GM18858 (cell line): ENCODE measurements at regions not wholly inside any gene's neighbourhood (a gene's known extent, or its start where the extent isn't known, plus 50 kb on each side); places are given as distances from the start of the nearest gene placed in this dataset.
"Not testable (repeated sequence)": the region's sequence is repeated elsewhere in the genome, so short reads cannot be mapped to it uniquely, and the experiment has no call there.

ENCODE experiments used
- ATAC-seq: cut with Tn5 transposase; IDR thresholded peaks from one replicate; pipeline ENCODE4 v1.9.1; 2021; ENCODE audit not compliant: unreplicated experiment

DNA sequence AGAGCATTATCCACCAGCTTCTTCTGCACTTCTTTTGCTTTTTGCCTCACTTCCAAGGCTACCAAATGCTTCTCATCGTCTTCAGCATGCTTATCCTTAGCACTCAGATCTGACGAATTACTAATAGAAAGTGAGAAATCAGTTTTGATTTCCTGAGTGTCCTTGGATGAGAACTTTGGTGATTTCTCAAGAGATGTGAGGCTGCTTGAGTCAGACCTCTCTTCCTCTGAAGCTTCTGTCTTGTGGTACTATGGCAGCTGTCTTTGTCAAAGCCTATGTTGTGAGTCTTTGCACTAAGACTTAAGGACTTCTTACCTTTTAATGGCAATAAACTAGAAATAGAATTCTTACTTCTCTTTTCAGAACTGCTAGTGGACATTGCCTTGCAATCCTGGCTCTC is 169.9 kb downstream of the CPE start:
- no peak for ATAC-seq

DNA sequence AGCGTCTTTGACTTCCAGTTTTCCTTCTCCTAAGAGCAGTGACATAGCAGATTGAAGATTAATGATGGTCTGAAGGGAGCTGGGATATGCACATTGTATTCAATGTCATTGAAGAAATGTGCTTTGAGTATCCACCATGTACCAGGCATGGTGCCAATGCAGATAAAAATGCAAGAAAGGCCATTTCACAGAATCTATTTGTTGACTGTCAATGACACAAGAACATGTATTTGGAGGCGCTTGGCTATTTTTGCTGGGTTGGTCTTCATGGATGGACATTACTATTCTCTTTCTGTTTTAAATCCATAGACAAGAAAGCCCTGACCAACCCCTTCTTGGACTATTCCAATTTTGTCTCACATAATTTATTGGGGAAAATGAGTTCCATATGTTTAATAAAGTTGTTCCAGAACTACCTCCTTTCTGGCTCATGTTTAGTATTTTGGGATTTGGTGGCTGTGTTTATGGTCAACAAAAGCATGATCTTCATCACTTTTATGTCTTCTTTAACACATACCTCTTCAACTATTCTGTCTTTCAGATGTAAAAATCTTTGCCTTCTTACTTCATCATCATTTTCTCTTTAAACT is 174.5 kb downstream of the CPE start:
- ATAC-seq: no peak

GRCh38 chr4:165555302-165555701 is 176.5 kb downstream of the CPE start:
- no peak for ATAC-seq

GRCh38 chr4:165556383-165556782 is 177.6 kb downstream of the CPE start:
- ATAC-seq: no peak

DNA sequence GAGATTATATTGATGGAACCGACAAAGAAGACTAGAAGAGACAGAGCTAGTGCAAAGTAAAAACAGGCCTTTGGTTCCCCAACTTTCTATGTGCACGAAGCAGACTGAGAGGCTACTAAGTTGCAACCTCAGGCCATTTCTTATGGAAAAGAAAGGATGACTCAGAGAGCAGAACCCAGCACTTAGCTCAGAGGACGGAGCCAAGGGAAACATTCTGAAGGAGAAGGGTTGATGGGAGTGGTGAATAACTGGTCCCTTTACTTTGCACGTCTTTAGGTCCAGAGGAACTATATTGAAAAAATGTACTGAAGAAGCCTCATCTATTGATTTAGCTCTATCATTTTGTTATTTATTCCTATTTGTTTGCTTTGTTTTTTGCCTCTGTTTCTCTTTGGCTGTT is 182.1 kb downstream of the CPE start:
- ATAC-seq: no peak

GRCh38 chr4:165563851-165564250 is 185.0 kb downstream of the CPE start:
- no peak for ATAC-seq

DNA sequence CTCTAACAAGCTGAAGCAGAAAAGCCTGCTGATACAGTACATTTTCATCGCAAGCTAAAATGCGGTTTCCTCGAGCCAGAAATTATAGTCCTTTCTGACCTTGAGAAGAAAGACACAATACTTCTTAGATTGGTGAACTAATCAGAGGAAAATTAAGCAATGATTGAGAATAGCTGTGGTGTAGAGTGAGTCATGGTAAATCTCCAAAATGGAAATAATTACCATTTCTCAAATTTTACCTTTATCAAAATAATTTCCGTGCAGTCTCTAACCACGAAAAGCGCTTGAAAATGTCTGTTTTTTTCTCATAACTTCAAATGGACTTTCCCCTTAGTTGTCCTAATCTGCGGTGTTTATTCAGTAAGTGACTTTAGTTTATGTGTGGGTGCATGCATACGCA is 190.2 kb downstream of the CPE start:
- ATAC-seq: no peak

DNA sequence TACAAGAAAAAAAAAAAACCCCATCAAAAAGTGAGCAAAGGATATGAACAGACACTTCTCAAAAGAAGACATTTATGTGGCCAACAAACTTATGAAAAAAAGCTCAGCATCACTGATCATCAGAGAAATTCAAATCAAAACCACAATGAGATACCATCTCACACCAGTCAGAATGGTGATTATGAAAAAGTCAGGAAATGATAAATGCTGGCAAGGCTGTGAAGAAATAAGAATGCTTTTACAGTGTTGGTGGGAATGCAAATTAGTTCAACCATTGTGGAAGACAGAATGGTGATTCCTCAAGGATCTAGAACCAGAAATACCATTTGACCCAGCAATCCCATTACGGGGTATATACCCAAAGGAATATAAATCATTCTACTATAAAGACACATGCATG is 192.7 kb downstream of the CPE start:
- not testable (repeated sequence) for ATAC-seq

- no peak for ATAC-seq
These were observed 201.6 kb downstream of the CPE start for GRCh38 chr4:165580351-165580905.

DNA sequence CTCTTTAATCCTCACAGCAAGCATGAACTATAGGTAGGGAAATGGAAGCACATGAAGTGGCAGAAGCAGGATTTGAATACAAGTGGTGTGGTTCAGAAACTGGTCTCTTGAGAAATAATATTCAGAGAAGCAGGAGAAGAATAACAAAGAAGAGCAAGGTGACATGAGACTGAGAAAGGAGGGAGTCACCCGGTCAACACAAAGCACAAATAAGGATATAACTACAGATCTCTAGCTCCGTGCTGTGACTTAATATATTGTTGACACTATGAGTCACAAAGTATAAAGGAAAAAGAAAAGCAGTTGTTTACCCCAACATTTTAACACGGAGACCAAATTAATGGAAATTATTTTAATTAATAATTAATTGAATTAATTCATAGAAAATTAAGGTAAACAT is 204.5 kb downstream of the CPE start:
- no peak for ATAC-seq

DNA sequence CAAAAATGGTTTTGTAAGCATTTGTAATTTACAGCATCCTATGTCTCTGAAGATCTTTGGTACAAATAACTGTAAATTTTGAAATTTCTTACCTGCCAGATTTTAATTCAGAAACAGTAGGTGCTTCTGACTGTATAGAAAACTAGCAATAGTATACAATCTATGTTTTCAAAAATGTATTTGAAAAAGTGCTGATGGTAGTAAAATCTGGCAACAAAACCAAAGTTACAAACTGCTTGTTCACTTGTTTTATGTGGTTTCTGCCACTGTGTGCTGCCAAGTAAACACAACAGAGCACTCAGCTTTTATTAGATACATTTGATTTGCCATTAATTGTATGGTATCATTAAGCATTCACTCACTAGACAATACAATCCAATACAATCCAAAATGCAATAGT is 206.1 kb downstream of the CPE start:
- no peak for ATAC-seq

DNA sequence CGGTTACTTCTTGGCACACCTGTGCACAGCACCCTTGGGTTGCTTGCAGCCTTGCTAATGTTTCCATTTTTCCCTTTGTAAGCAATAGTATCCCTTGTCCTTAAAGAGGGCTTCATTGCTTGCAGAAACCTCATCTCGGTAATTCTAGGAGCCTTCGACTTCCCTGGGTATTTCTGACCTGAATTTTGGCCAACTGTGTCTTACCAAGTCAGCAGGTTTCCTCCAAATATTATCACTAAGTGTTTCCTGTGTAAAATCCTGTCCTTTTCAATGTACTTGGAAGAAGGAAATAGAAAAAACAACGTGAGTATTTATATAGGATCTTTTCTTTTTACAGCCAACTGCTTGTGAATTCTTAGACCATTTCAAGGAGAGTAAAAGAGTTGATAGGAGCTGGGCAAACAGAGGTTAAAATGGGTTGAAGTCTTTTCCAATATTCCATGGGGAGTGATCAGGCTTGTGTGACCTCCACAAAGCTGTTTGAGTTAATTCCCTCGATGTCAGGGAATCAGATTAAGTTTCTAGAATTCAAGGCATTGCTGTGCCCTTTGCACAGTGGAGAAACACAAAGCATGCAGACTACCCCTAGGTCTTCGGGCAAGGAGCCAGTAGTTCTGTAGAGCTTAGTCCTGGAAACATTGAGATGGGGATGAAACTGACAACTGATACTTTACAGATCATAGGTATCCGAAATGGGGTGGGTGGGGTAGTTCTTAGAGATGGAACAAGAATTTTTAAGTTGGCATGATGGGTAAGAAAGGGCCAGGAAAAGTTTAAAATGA is 209.9 kb downstream of the CPE start:
- ATAC-seq: no peak

GRCh38 chr4:165592386-165592785 is 213.6 kb downstream of the CPE start:
- ATAC-seq: no peak

GRCh38 chr4:165597581-165598480 is 219.0 kb downstream of the CPE start:
- no peak for ATAC-seq

GRCh38 chr4:165600959-165601683 is 222.3 kb downstream of the CPE start:
- ATAC-seq: no peak

GRCh38 chr4:165602621-165603020 is 223.8 kb downstream of the CPE start:
- ATAC-seq: no peak

GRCh38 chr4:165604181-165604580 is 225.4 kb downstream of the CPE start:
- ATAC-seq: no peak

GRCh38 chr4:165605811-165606210 is 227.0 kb downstream of the CPE start:
- no peak for ATAC-seq

DNA sequence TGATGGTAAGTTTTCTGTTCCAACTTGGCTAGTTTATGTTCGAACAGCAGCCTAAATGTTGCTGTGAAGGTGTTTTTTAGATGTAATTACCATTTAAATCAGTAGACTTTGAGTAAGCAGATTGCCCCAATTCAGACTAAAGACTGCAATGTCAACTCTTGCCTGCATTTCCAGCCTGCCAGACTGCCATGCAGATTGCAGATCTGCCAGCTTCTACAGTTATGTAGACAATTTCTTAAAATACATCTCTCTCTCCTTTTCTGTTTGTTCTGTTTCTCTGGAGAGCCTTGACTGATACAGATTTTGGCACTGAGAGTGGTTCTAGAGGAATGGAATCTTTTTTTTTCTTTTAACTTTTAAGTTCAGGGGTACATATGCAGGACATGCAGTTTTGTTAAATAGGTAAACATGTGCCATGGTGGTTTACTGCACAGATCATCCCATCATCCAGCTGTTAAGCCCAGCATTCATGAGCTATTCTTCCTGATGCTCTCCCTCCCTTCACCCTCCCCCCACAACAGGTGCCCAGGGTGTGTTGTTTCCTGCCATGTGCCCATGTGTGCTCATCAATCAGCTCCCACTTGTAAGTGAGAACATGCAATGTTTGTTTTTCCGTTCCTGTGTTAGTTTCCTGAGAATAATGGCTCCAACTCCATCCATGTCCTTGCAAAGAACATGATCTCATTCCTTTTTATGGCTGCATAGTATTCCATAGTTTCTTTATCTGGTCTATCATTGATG is 227.8 kb downstream of the CPE start:
- ATAC-seq: no peak

DNA sequence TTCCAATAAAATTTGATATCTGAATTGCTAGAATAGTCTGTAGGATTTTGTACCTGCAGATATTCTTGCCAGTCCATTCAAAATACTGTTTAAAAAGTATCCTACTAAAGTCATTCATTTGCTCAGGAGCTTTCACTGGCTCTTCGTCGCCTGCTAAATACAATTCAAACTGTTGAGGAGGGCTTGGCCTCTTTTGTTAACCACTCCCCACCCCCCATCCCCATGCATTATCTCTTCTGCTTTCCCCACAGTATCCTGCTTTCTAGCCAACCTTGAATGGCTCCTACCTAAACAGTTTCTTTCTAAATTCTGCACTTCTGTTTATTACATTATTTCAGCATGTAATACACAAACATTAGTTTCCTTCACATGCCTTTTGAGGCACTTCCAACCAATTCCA is 230.8 kb downstream of the CPE start:
- ATAC-seq: no peak
